ENCODE measurements at regions not wholly inside any gene's neighbourhood (a gene's known extent, or its start where the extent isn't known, plus 50 kb on each side); places are given as distances from the start of the nearest gene placed in this dataset.

DNA sequence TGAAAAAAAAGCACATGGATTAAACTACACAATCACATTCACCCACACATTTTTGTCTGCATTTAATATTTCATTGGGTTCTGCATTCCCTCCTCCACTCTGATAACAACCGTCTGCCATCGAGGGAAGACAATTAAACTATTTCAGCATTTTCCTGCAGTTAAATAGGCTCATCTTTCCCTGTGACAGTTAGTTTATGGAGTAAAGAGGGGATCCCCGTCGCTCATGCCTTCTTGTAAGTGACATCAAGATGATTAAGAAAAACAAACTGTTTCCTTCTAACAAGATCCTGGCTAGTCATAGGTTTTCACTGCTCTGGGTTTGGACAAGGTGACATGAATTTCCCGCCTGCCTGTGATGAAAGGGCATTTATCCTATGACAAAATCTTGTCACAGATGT is 98.0 kb upstream of the DYNLRB2 start:
- no peak for DNase-seq (ENCODE audit: low spot score in 2 of 2, unreplicated experiment in 2 of 2)
- Mint-ChIP-seq H3K4me3 (no peak overlapping the region), H3K27ac (no peak overlapping the region), H3K36me3 (no peaks in the 10 kb centered on the region), H3K4me1 (no peaks in the 10 kb centered on the region), H3K27me3 (ENCODE audit: low read depth) (peaks cover 35% of the 10 kb centered on the region), H3K9me3 (no peaks in the 10 kb centered on the region)
- TF ChIP-seq, protein P1, sequence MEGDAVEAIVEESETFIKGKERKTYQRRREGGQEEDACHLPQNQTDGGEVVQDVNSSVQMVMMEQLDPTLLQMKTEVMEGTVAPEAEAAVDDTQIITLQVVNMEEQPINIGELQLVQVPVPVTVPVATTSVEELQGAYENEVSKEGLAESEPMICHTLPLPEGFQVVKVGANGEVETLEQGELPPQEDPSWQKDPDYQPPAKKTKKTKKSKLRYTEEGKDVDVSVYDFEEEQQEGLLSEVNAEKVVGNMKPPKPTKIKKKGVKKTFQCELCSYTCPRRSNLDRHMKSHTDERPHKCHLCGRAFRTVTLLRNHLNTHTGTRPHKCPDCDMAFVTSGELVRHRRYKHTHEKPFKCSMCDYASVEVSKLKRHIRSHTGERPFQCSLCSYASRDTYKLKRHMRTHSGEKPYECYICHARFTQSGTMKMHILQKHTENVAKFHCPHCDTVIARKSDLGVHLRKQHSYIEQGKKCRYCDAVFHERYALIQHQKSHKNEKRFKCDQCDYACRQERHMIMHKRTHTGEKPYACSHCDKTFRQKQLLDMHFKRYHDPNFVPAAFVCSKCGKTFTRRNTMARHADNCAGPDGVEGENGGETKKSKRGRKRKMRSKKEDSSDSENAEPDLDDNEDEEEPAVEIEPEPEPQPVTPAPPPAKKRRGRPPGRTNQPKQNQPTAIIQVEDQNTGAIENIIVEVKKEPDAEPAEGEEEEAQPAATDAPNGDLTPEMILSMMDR (IDR thresholded peaks at IDR 0.05; ENCODE audit: unreplicated experiment): no peak

DNA sequence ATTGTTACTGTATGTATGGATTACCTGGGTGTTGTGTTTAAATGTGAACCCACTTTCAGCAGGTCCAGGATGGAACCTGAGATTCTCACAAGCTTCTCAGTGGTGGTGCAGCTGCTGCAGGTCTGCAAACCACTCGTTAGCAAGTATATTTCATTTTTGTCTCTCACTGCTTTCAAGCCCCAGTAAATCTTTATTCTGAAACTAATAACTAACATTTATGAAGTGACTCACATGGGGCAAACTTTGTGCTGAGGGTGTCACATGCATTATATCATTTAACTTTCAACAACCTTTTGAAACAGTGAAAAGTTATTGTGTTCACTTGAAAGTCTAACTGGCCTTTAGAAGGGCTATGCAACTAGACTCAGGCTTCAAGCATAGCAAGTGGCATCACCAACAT is 98.9 kb upstream of the DYNLRB2 start:
- TF ChIP-seq, protein P1 (IDR thresholded peaks at IDR 0.05; ENCODE audit: unreplicated experiment): no peak
- Mint-ChIP-seq H3K9me3 (no peaks in the 10 kb centered on the region), H3K36me3 (no peaks in the 10 kb centered on the region), H3K27ac (no peak overlapping the region), H3K27me3 (ENCODE audit: low read depth) (peaks cover 41% of the 10 kb centered on the region), H3K4me1 (no peaks in the 10 kb centered on the region), H3K4me3 (no peak overlapping the region)
- DNase-seq (ENCODE audit: low spot score in 2 of 2, unreplicated experiment in 2 of 2): no peak

DNA sequence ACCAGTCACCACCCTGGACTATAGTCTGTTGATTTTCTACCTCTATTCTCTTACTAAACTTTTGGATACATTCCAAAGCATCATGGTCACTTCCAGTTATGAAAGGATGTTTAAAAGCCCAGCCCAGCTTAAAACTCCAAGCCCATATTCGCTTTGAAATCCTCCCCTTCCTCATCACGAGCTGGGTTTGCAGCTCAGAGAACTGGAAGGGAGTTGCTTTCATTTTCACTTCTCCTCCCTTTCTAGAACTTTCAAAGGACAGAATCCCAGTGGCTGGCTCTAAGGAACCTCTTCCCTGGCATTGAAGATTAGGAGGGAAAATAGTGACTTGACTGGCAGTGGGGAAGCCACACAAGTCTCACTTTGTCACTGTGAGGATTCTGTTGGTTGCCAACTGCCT is 100.1 kb upstream of the DYNLRB2 start:
- H3K27ac Mint-ChIP-seq: no peak overlapping the region
- no peak for DNase-seq (ENCODE audit: low spot score in 2 of 2, unreplicated experiment in 2 of 2)
- H3K9me3 Mint-ChIP-seq: no peaks in the 10 kb centered on the region
- no peaks in the 10 kb centered on the region for H3K36me3 Mint-ChIP-seq
- peaks cover 41% of the 10 kb centered on the region for H3K27me3 Mint-ChIP-seq (ENCODE audit: low read depth)
- H3K4me1 Mint-ChIP-seq: no peaks in the 10 kb centered on the region
- TF ChIP-seq, protein P1 (IDR thresholded peaks at IDR 0.05; ENCODE audit: unreplicated experiment): no peak
- no peak overlapping the region for H3K4me3 Mint-ChIP-seq

DNA sequence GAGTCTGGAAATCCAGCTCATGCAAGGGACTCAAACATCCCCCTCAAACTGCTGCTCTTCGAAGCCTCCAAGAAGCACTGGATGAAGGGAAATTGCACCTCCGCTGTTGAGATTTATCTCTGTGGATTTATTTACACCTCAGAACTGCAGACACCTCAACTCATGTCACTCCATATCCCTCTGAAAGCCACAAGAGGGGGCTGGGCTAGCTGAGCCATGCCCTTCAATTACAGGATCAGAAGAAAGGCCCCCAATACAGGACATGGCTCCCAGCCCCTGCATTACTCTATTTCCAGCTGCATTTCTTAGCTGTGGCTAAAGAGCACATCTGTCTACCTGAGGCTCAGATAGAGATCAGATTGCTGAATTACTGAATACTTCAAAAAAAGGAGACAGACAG is 103.1 kb upstream of the DYNLRB2 start:
- H3K36me3 Mint-ChIP-seq: no peaks in the 10 kb centered on the region

DNA sequence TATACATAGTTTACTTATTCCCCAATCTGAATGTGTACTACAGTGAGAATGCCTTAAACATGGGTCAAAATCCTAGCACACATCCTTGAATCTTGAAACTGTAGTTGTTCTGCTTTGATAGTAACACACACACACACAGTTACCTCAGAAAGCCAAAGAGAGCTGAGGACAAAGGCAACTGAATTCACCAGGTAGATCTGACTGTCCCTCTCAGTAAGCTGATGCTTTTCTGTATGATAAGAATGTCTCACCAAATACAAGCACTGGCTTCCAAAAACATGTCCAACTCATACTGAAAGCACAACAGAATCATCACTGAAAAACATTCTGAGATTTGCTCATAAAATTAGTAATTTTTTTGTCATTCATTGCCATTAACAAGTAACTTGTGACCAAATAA is 104.3 kb upstream of the DYNLRB2 start:
- TF ChIP-seq, protein P1 (IDR thresholded peaks at IDR 0.05; ENCODE audit: unreplicated experiment): no peak
- no peak overlapping the region for H3K4me3 Mint-ChIP-seq
- no peaks in the 10 kb centered on the region for H3K4me1 Mint-ChIP-seq
- peaks cover 28% of the 10 kb centered on the region for H3K27me3 Mint-ChIP-seq (ENCODE audit: low read depth)
- H3K27ac Mint-ChIP-seq: no peak overlapping the region
- DNase-seq (ENCODE audit: low spot score in 2 of 2, unreplicated experiment in 2 of 2): no peak
- no peaks in the 10 kb centered on the region for H3K36me3 Mint-ChIP-seq
- H3K9me3 Mint-ChIP-seq: no peaks in the 10 kb centered on the region

More for the DNA sequence above, 103.1 kb upstream of the DYNLRB2 start:
- Mint-ChIP-seq H3K27ac (no peak overlapping the region), H3K9me3 (no peaks in the 10 kb centered on the region), H3K27me3 (ENCODE audit: low read depth) (peaks cover 29% of the 10 kb centered on the region), H3K4me3 (no peak overlapping the region), H3K4me1 (no peaks in the 10 kb centered on the region)
- TF ChIP-seq, protein P1 (IDR thresholded peaks at IDR 0.05; ENCODE audit: unreplicated experiment): no peak
- no peak for DNase-seq (ENCODE audit: low spot score in 2 of 2, unreplicated experiment in 2 of 2)

DNA sequence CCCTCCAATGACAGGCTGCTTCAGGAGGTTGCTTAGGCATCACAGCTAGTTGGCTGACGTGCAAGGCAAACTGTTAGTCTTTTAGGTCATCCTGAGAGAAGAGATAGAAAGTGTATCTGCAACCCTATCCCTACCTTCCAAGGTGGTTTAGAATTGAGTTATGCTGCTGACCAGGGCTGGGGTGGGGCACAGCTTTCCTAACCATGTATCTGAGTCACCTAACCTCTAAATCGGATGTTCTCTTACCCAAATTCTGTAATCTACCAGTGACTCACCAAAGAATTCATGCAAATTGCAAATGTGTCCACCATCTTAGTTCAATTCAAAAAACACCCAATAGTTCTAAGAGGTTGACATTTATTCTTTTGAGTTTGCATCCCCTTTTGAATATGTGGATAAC is 107.2 kb upstream of the DYNLRB2 start:
- Mint-ChIP-seq H3K27me3 (ENCODE audit: low read depth) (peaks cover 28% of the 10 kb centered on the region), H3K9me3 (no peaks in the 10 kb centered on the region), H3K4me3 (no peak overlapping the region), H3K4me1 (no peaks in the 10 kb centered on the region), H3K27ac (no peak overlapping the region), H3K36me3 (no peaks in the 10 kb centered on the region)
- TF ChIP-seq, protein P1 (IDR thresholded peaks at IDR 0.05; ENCODE audit: unreplicated experiment): no peak
- DNase-seq (ENCODE audit: low spot score in 2 of 2, unreplicated experiment in 2 of 2): no peak
